Adrenal gland (tissue), 9 donors: ENCODE measurements at regions not wholly inside any gene's neighbourhood (a gene's known extent, or its start where the extent isn't known, plus 50 kb on each side); places are given as distances from the start of the nearest gene placed in this dataset.

ENCODE experiments used
- DNase-seq, 7 donors: peaks; one replicate each; pipeline ENCODE4 v3.0.0-alpha.2; 2019 to 2020
- H3K27ac ChIP-seq, 5 donors: fragments of 200-600 bp; sonication (generic) in 4 of 5; 1 replicate in 3 of 5; 2 replicates in 2 of 5; pipeline versions ENCODE4 v1.5.1 to v1.8.0; 2016 to 2020; ENCODE audit warnings: mild to moderate bottlenecking in 1 of 5
- H3K27me3 ChIP-seq: fragments of 200-600 bp; 2 replicates; pipeline ENCODE4 v1.8.0; 2021
- H3K36me3 ChIP-seq, 2 donors: fragments of 200-600 bp; replicated peaks in 1 of 2; 1 replicate in 1 of 2; 2 replicates in 1 of 2; pipeline versions ENCODE4 v1.5.1 to v1.8.0; 2018 to 2022
- H3K4me1 ChIP-seq, 2 donors: fragments of 200-600 bp; replicated peaks in 1 of 2; 1 replicate in 1 of 2; 2 replicates in 1 of 2; pipeline versions ENCODE4 v1.5.1 to v1.8.0; 2018 to 2021
- H3K4me3 ChIP-seq, 4 donors: fragments of 200-600 bp; sonication (generic) in 3 of 4; one replicate each; pipeline ENCODE4 v1.5.1; 2016 to 2018
- H3K9me3 ChIP-seq, 3 donors: fragments of 200-600 bp; sonication (generic) in 1 of 3; replicated peaks in 1 of 3; 1 replicate in 2 of 3; 2 replicates in 1 of 3; pipeline versions ENCODE4 v1.5.1 to v1.8.0; 2016 to 2021
- POLR2A ChIP-seq, 2 donors: fragments of 450-650 bp; IDR thresholded peaks; one replicate each; pipeline ENCODE4 v1.6.1; 2017; ENCODE audit warnings: antibody characterized with exemption in 2 of 2, mild to moderate bottlenecking in 2 of 2, moderate library complexity in 1 of 2
- WGBS, 4 donors: extraction: QIAGEN DNeasy Blood & Tissue Kit in 2 of 4; methylation state at CpG; one replicate each; pipeline versions ENCODE4 v1.1.5 to v1.1.7; 2013 to 2017; 5-methylcytosine and 5-hydroxymethylcytosine counted together
- intact Hi-C, 2 donors: fragments of 100-400 bp; cut with DNase I; formaldehyde crosslinking; loops; one replicate each; pipeline versions ENCODE4 v1.14.1 to v1.15.0; 2022 to 2023
- TF ChIP-seq, protein P1 (sequence below), 6 experiments: fragments of 450-650 bp in 4 of 6; fragments of 200-600 bp in 2 of 6; sonication (generic) in 1 of 6; IDR thresholded peaks; 1 replicate in 5 of 6; 2 replicates in 1 of 6; pipeline versions ENCODE4 v1.5.1 to v1.8.0; 2016 to 2021; ENCODE audit warnings: antibody characterized with exemption in 6 of 6, mild to moderate bottlenecking in 2 of 6, moderate library complexity in 1 of 6
- donor health status: healthy with polysubstance abuse.
- donor health status: Bipolar disorder and iron deficiency.
- donor health status: DM: yes; HTN: yes; CAD: no.
- donor health status: DM: no; HTN: no; CAD: no.
- donor health status: DM: no; HTN: no; CAD: no.

GRCh38 chr12:93247313-93247991 lies 130.3 kb upstream of the NUDT4 start:
- TF ChIP-seq, protein P1, sequence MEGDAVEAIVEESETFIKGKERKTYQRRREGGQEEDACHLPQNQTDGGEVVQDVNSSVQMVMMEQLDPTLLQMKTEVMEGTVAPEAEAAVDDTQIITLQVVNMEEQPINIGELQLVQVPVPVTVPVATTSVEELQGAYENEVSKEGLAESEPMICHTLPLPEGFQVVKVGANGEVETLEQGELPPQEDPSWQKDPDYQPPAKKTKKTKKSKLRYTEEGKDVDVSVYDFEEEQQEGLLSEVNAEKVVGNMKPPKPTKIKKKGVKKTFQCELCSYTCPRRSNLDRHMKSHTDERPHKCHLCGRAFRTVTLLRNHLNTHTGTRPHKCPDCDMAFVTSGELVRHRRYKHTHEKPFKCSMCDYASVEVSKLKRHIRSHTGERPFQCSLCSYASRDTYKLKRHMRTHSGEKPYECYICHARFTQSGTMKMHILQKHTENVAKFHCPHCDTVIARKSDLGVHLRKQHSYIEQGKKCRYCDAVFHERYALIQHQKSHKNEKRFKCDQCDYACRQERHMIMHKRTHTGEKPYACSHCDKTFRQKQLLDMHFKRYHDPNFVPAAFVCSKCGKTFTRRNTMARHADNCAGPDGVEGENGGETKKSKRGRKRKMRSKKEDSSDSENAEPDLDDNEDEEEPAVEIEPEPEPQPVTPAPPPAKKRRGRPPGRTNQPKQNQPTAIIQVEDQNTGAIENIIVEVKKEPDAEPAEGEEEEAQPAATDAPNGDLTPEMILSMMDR (IDR thresholded peaks at IDR 0.05): no peak
- no peak for TF ChIP-seq POLR2A (IDR thresholded peaks at IDR 0.05)
- no peaks in the 10 kb centered on the region for H3K27me3 ChIP-seq
- peak in 4 of 7 donors; percentile 17 to 51 (median 29) for DNase-seq
- WGBS, 4 donors: 44 to 80% (median 56%) methylated on average over 6 of the region's 6 CpGs
- no peak overlapping the region for H3K4me3 ChIP-seq
- peaks cover 11 to 16% of the 10 kb centered on the region in 2 donors for H3K4me1 ChIP-seq
- H3K27ac ChIP-seq: no peak overlapping the region
- intact Hi-C loops: loop anchor here in 1 of 2 donors (10.0 kb wide), 1 partner anchor 223 kb away; no protein-coding TSS in a partner anchor
- no peaks in the 10 kb centered on the region for H3K36me3 ChIP-seq
- H3K9me3 ChIP-seq: no peaks in the 10 kb centered on the region

- H3K9me3 ChIP-seq: peaks cover 0 to 5% (median 0%) of the 10 kb centered on the region in 3 donors
- TF ChIP-seq POLR2A (IDR thresholded peaks at IDR 0.05): no peak
- TF ChIP-seq, protein P1 (IDR thresholded peaks at IDR 0.05): no peak
- intact Hi-C loops: no loop called here
- H3K36me3 ChIP-seq: no peaks in the 10 kb centered on the region
- H3K4me3 ChIP-seq: no peak overlapping the region
- no peak for DNase-seq
- H3K27me3 ChIP-seq: no peaks in the 10 kb centered on the region
- no peaks in the 10 kb centered on the region for H3K4me1 ChIP-seq
- H3K27ac ChIP-seq: no peak overlapping the region
Measured at GRCh38 chr12:93252221-93252620, 125.5 kb upstream of the NUDT4 start.

- intact Hi-C loops: no loop called here
- DNase-seq: no peak
- H3K27me3 ChIP-seq: no peaks in the 10 kb centered on the region
- peaks cover 0 to 5% (median 0%) of the 10 kb centered on the region in 3 donors for H3K9me3 ChIP-seq
- no peak overlapping the region for H3K4me3 ChIP-seq
- no peaks in the 10 kb centered on the region for H3K4me1 ChIP-seq
- no peaks in the 10 kb centered on the region for H3K36me3 ChIP-seq
- no peak for TF ChIP-seq POLR2A (IDR thresholded peaks at IDR 0.05)
- TF ChIP-seq, protein P1 (IDR thresholded peaks at IDR 0.05): no peak
- no peak overlapping the region for H3K27ac ChIP-seq
Measured at GRCh38 chr12:93254911-93255310, 122.8 kb upstream of the NUDT4 start.

- WGBS, 4 donors: 72 to 88% (median 80%) methylated on average over 2 of the region's 2 CpGs
- intact Hi-C loops: no loop called here
- Histone ChIP-seq H3K4me1 (no peaks in the 10 kb centered on the region), H3K27ac (no peak overlapping the region), H3K9me3 (peaks cover 0 to 5% (median 0%) of the 10 kb centered on the region in 3 donors), H3K36me3 (no peaks in the 10 kb centered on the region), H3K27me3 (no peaks in the 10 kb centered on the region), H3K4me3 (no peak overlapping the region)
- DNase-seq: no peak
- TF ChIP-seq POLR2A (IDR thresholded peaks at IDR 0.05): no peak
- TF ChIP-seq, protein P1 (IDR thresholded peaks at IDR 0.05): no peak
Measured at GRCh38 chr12:93256256-93256969, 121.3 kb upstream of the NUDT4 start.
